ENCODE measurements at regions not wholly inside any gene's neighbourhood (a gene's known extent, or its start where the extent isn't known, plus 50 kb on each side); places are given as distances from the start of the nearest gene placed in this dataset.

DNA sequence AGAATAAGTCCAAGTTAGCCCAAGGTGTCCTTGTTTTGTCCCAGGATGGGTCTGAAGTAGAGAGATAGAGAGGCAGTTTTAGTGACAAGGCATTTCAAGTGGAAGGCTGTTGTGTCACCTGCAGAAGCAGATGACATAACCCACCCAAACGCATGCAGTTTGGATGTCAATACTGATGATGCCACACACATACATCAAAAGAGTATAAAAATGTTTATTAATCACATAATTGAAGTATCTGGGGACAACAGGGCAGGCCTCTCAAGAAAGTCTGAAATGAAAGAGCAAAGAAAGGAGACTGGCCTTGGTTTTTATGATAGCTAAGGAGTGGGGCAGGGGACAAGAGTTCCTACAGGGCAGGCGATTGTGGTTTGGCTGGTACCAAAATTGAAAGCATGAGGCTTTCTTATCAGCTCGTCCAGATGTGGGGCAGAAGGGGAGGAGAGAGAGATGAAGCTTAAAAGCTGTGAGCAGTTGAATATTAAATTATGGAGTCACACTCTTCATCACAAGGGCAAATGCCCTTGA, 78.4 kb upstream of the TSPAN8 start:
- no peak for DNase-seq

DNA sequence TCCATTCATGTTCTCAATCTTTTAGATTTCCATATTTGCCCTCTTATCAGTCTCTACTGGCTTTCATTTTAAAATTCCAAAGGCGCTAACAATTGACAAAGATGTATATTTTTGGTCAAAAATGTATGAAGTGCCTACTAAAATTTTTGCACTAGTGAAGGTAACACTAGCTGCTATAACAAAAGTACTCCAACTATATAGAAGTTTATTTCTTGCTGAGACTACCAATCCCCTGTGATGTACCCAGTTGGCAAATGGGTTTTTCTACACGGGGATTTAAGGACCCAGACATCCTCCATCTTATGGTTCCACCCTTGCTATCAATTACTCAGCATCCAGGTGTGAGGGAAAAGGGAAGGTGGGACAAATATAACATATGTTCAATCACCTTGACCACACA, 75.3 kb upstream of the TSPAN8 start:
- DNase-seq = no peak

DNA sequence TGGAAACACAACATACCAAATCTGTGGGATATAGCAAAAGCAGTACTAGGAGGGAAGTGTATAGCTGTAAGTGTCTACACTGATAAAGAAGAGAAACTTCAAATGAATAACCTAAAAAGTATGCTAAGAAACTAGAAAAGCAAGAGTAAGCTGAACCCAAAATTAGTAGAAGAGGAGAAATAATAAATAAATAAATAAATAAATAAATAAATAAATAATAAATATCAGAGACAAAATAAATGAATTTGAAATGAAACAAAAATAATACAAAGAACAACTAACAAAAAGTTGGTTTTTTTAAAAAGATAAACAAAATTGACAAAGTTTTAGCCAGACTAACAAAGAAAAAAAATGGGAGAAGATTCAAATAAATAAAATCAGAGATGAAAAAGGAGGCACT, 72.7 kb upstream of the TSPAN8 start:
- no peak for DNase-seq

DNA sequence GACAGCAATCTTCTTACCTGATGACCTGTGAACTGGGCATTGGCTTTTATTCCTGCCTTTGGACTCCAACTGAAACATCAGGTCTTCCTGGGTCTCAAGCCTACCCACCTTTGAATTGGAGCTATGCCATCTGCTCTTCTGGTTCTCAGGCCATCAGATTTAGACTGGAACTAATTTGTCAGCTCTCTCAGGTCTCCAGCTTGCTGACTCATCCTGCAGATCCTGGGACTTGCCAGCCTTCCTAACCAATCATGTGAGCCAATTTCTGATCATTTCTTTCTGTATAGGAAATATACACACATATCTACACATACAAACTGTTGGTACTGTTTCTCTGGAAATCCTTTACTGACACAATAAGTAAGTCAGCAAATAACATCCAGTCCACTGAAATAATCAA, 65.3 kb upstream of the TSPAN8 start:
- DNase-seq = no peak

DNA sequence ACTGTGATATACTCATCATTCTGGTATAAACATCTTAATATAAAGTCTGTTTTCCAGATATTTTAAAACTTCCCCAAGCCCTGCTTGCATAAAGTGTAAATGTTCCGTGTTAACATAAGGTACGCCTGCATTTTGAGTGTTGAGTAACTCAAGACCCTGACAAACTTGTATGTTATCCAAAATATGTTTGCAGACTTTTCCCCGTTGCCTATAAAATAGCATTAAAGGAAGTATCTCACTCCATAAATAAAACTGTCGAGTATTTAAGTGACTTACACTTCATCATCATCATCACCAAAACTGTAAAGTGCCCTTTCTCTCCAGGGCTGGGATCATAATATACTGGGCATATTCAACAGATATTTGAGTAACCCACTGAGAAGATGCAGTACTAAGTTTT, 64.6 kb upstream of the TSPAN8 start:
- DNase-seq = no peak

DNA sequence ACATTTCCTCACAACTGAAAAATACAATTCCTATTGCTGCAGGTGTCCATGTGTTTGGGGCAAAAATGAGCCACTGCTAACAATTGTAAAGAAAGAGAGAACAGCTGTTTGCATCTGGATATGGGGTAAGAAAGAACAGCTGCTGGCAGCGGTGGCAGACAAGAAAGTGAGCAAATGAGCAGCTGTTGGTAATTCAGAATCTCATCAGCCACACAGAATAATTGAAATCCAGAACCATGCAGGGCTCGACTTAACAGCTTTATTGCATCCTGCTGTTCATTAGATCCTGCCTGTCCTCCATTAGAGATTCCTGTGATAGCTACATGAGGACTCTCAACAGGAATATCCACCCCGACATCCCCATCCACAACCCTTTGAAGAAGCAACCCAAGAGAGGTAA, 62.5 kb upstream of the TSPAN8 start:
- DNase-seq = no peak

DNA sequence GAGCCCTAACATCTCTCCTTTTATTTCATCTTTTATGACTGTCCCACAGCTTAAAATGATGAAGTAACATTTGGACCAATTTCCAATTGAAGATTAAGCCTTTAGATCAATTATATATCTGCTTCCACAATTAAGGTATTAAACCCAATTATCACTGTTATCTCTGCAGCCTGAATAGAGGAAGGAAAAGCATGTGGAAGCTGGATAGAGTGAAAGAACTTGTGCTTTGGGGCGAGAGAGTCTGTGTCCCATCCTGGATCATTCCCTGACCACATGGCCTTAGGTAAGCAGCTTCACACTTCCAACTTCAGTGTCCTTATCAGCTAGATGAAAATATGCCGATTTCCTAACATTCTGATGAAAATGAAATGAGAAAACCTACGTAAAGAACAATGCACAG, 61.4 kb upstream of the TSPAN8 start:
- no peak for DNase-seq

DNA sequence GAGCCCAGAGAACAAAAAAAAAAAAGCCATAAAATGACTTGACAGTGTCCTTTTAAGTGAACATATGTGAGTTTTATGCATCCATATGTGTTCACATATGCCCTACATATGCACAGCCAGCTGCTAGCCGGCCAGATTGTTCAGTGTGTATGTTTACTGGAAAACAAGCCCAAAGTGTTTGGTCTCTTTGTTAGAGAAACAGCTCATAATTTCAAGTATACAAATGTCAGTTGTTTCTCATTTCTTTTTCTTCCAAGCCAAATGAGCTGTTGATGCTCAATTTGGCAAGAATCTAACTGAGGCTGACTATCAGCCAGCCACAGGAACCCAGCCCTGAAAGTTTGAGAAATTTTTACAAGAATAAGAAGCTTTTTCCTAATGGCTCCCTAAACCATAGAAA, 60.8 kb upstream of the TSPAN8 start:
- no peak for DNase-seq

DNA sequence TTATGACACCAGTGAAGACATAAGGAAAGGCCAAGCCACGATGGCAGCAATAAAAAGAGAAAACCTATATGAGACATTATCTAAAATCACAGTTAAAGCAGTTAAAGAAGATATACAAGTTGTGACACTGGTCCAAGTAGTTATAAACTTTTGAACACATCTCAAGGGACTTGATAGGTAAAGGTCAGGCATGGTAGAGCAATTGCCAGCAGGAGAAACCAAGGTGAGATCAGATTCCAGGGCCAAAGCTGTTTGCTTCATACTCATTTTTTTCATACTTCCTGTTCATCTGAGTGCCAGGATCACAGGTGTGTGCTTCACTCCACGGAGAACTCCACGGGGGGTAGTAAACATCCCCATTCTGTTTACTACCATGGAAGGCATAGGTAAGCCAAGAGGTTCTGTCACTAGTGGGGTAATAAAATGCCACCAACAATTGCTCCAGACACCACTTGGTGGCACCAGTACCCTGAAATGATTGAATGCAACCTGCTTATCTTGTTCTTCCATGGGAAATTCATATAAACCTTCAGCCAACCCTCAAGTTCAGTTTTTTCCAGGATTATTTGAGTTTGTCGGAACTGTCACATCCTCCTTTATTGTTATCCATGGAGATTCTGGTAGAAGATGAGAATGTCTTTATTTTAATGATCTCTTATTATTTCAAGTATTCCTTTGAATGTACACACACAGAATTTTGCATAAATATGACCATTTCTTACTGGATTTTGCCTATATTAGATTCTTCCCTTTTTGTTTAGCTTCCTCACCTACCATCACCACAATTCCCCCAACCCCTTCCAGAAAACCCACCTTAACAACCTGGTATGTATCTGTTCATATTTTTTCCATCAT, 59.2 kb upstream of the TSPAN8 start:
- peak; percentile 12 for DNase-seq

DNA sequence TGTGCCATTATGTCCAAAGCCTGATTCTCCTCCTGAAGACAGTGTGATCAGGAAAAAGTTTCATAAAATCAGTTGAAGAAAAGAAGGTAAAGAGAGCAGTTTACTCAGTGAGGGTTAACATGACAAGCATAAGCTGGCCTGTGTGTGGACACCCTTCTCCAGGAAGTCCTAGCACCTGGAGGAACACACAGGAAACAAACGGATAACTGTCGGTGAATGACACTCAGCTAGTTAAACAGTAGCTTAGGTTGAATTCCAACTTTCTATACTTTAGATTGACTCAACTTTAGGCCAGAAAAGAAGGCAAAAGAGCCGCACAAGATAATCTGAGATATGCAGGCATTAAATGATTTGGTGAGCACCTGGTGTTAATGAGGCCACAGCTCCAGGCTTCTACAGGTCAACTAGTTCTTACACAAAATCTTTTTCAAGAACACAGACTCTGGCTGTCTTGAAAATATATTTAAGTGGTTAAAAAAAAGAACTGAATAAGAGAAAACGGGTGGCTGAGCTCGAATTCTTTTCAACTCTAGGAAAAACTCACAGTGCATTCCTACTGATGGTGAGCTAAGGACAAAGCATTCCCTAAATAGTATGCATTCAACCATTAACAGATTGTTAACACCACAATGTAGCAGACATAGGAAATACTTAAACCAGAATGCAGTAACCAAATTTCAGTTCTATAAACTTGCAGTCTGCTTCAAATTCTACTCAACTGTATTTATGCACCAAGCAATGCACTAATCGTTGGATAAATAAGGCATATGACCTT, 56.9 kb upstream of the TSPAN8 start:
- DNase-seq = no peak

DNA sequence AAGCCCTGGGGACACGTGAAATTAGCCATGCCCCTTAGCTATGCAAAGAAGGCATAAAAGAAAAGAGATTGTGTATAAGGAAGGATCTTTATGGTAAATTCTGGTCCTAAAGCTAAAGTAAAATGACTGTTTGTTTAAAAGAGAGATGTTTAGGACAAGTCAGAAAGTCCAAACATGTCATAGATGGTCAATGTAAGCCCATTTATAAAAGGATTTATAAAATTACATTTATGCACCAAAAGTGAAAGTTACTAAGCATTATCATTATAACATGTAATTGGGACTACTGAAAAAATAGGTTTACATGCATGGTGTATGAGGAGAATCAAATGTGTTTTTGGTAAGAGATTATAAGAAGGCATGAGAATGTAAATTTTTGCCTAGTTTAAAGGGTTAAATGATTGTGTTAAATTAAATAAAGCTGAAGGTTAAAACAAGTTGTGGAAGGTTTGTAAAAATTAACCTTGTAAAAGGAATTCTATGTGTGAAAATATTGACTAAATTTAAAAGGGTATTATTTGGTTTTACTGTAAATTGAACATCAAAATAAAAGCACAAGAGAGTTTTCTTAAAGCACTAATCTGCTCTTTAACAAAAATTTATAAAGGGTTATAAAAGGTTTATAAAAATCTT, 50.4 kb upstream of the TSPAN8 start:
- no peak for DNase-seq
